Astrocyte of the cerebellum (primary cell): ENCODE measurements at regions not wholly inside any gene's neighbourhood (a gene's known extent, or its start where the extent isn't known, plus 50 kb on each side); places are given as distances from the start of the nearest gene placed in this dataset.

ENCODE experiments used
- DNase-seq: peaks from one replicate; pipeline ENCODE4 v3.0.0-alpha.2; 2011; ENCODE audit warnings: low read depth
- H3K4me3 ChIP-seq: 2 replicates; pipeline ENCODE4 v1.5.1; 2011; ENCODE audit warnings: mild to moderate bottlenecking, low read depth, low read length, moderate library complexity
- in situ Hi-C: cut with HindIII; loops from 2 replicates; pipeline ENCODE4 v1.10.0; 2017; ENCODE audit warnings: low sequenced_read_pairs
- TF ChIP-seq, protein P1 (sequence below): IDR thresholded peaks from 2 replicates; pipeline ENCODE4 v1.5.1; 2012; ENCODE audit warnings: low read length, low read depth, moderate library complexity, mild to moderate bottlenecking; ENCODE audit errors: missing control alignments

DNA sequence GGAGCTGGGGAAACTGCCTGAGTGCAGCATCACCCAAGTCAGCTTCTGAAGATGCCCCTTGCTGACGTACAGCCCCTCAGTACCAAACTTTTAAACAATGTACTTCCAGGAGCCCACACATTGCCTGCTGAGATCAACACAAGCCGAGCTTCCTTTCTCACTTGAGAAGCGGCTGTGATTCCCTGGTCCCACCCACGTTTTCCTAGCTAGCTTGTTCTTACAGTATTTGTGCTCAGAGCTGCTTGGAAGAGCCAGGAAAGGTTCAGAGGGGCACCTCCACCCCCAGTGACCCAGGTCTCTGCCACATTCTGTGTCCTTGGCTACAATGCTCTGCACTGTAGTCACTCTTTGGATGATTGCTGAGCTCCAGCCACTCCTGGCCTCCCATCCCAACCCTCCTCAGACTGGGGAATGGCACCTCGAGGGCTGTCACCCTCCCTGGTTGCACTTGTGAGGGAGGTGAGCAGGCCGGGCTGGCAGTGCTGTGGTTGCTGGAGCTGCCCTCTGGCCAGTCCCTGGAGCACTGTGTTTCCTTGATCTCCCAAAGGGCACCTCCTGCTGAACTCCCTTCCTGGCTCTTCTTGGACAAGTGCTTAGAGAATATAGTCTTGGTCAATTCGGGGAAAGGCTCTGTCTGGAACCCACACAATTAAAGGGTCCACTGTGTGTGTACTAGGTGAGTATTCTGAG lies 355.1 kb downstream of the AJAP1 start:
- TF ChIP-seq, protein P1, sequence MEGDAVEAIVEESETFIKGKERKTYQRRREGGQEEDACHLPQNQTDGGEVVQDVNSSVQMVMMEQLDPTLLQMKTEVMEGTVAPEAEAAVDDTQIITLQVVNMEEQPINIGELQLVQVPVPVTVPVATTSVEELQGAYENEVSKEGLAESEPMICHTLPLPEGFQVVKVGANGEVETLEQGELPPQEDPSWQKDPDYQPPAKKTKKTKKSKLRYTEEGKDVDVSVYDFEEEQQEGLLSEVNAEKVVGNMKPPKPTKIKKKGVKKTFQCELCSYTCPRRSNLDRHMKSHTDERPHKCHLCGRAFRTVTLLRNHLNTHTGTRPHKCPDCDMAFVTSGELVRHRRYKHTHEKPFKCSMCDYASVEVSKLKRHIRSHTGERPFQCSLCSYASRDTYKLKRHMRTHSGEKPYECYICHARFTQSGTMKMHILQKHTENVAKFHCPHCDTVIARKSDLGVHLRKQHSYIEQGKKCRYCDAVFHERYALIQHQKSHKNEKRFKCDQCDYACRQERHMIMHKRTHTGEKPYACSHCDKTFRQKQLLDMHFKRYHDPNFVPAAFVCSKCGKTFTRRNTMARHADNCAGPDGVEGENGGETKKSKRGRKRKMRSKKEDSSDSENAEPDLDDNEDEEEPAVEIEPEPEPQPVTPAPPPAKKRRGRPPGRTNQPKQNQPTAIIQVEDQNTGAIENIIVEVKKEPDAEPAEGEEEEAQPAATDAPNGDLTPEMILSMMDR: no peak
- H3K4me3 ChIP-seq: no peak overlapping the region
- in situ Hi-C loops: no loop called here
- DNase-seq: no peak

DNA sequence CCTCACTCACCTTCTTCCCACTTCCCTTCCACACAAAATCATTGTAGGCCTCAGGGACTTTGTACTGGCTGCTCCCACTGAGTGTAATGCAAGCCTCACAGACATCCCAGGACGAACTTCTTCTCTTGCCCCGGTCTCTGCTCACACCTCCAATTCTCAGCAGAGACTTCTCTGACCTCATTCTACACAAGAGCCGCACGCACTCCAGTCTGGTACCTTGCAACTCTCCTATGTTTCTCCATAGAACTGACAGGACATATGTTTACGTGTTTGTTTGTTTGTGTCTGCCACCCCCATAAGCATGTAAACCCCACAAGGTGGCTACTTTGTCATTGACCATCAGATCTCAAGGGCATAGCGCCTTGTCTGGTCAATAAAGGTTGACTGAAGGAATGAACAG lies 350.8 kb downstream of the AJAP1 start:
- no peak overlapping the region for H3K4me3 ChIP-seq
- in situ Hi-C loops: no loop called here
- TF ChIP-seq, protein P1: no peak
- DNase-seq: no peak

DNA sequence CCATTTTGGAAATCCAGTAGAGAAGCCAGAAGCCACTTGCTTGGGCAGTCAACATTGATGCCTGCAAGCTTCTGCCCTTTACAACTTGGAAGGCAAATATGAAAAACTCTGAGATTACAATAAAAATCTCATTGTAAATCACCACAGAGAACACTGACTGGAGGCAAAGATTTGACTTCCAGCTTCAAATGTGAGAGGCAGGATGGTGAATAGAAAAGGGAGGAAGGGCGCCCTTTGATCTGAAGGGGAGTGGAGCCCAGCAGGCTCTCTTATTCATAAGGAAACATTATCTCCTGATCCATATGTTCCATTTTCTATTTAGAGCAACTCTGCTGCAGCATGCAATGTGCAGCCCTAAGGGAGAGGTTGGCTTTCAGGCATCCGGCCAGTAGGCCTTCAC lies 348.3 kb downstream of the AJAP1 start:
- in situ Hi-C loops: no loop called here
- no peak overlapping the region for H3K4me3 ChIP-seq
- DNase-seq: no peak
- TF ChIP-seq, protein P1: no peak

DNA sequence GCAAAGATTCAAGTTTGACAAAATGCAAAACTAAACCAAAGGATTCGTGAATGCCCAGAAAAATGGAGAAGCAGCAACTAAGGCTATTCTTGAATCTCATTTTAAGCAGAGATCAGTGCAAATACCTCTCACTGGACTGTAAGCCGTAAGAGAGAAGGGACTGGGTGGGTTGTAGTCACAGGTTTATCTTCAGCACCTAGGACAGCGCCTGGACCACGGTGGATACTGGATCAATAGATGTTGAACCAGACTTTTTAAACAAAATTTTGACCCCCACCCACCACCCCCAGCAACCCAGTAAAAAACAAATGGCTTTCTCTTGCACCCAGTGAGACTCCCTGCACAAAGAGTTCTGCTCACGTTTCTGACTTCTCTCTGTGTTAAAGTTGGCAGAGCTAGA lies 347.1 kb downstream of the AJAP1 start:
- TF ChIP-seq, protein P1: no peak
- DNase-seq: no peak
- no peak overlapping the region for H3K4me3 ChIP-seq
- in situ Hi-C loops: no loop called here

DNA sequence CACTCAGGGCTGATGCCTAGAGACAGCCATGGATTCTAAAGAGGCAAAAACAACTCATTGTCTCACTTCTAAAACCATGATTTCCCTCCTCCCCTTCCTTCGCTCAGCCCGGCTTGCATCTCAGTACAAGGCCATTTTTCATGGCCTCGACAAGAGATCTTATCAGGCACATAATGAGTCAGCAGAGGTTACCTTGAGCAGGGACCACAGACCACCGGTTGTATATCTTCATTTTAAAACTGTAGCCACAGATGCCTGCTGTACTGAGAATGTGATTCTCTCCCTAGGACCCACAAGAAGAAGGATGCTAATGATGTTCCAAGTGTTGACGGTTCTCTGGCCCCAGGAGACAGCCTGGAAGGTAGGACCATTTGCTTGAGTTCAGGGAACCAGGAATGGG lies 331.9 kb downstream of the AJAP1 start:
- no peak for DNase-seq
- TF ChIP-seq, protein P1: no peak
- in situ Hi-C loops: no loop called here
- no peak overlapping the region for H3K4me3 ChIP-seq

DNA sequence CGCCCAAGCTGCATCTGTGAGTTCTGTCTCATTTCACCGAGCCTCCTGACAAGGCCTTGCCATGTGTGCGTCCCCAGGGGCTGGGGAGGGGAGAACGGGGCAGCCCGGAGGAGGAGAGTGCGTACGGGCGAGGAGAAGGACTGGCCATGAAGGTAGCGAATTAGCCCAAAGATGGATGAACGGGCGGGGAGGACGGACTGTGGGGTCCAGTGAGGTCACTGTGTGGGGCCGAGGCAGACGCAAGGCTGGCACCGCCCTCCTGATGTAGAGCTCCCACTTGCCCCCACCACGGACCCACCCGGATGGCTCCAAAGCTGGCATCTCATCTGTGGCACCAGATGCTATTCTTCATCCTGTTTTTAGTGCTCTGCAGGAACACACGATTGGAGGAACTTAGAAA lies 330.4 kb downstream of the AJAP1 start:
- TF ChIP-seq, protein P1: no peak
- H3K4me3 ChIP-seq: no peak overlapping the region
- in situ Hi-C loops: no loop called here
- no peak for DNase-seq
